ENCODE measurements at regions not wholly inside any gene's neighbourhood (a gene's known extent, or its start where the extent isn't known, plus 50 kb on each side); places are given as distances from the start of the nearest gene placed in this dataset.

DNA sequence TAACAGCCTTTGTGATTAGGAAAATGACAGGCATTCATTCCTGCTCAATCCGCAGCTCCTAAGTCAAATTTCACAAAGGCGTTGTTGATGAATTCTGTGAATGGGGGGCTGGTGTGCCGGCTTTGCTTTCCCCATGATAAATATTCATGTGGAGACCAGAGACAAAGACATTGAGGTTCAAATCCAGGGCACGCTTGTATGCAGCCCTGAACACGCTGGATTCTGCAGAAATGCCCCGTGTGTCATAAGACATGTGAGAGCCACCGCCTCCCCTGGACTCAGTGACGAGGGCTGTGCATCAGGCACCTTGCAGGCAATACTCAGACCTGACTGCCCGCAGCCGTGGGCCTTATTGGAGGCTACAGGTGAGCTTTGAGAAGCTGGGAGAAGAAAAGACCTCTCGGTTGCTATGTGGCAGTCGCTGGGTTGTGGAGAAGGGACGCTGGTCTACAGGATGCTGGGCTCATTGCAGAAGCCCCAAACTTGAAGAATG lies 906.2 kb downstream of the BRD1 start:
- H3K4me2 ChIP-seq (ENCODE audit: low read depth, low read length, poor library complexity, severe bottlenecking), result no peak overlapping the region
- no peaks in the 10 kb centered on the region for H3K36me3 ChIP-seq (ENCODE audit: low read length)
- no peaks in the 10 kb centered on the region for H3F3A ChIP-seq (ENCODE audit: insufficient read depth)
- H4K20me1 ChIP-seq (ENCODE audit: low read depth, low read length), result no peaks in the 10 kb centered on the region
- TF ChIP-seq, protein P1, sequence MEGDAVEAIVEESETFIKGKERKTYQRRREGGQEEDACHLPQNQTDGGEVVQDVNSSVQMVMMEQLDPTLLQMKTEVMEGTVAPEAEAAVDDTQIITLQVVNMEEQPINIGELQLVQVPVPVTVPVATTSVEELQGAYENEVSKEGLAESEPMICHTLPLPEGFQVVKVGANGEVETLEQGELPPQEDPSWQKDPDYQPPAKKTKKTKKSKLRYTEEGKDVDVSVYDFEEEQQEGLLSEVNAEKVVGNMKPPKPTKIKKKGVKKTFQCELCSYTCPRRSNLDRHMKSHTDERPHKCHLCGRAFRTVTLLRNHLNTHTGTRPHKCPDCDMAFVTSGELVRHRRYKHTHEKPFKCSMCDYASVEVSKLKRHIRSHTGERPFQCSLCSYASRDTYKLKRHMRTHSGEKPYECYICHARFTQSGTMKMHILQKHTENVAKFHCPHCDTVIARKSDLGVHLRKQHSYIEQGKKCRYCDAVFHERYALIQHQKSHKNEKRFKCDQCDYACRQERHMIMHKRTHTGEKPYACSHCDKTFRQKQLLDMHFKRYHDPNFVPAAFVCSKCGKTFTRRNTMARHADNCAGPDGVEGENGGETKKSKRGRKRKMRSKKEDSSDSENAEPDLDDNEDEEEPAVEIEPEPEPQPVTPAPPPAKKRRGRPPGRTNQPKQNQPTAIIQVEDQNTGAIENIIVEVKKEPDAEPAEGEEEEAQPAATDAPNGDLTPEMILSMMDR (IDR thresholded peaks at IDR 0.05; ENCODE audit: insufficient read depth, low read length, poor library complexity, severe bottlenecking), result no peak
- no peak for TF ChIP-seq EZH2phosphoT487 (conservative IDR thresholded peaks at IDR 0.05; ENCODE audit: low read length)
- no peaks in the 10 kb centered on the region for H3K27me3 ChIP-seq (ENCODE audit: low read length)
- H3K4me3 ChIP-seq (ENCODE audit: insufficient read depth, low read length, poor library complexity, severe bottlenecking), result no peak overlapping the region
- H3K9me3 ChIP-seq (ENCODE audit: insufficient read depth, low read length), result no peaks in the 10 kb centered on the region
- no peak overlapping the region for H3K9ac ChIP-seq (ENCODE audit: low read length)
- H3K9me2 ChIP-seq (replicated peaks; ENCODE audit: insufficient read depth, low read length), result no peaks in the 10 kb centered on the region
- H2AFZ ChIP-seq (ENCODE audit: low read depth, low read length, severe bottlenecking), result no peak overlapping the region
- H3K27ac ChIP-seq (ENCODE audit: low read depth, low read length), result no peak overlapping the region
- H3K79me2 ChIP-seq (ENCODE audit: insufficient read depth, low read length), result no peaks in the 10 kb centered on the region

DNA sequence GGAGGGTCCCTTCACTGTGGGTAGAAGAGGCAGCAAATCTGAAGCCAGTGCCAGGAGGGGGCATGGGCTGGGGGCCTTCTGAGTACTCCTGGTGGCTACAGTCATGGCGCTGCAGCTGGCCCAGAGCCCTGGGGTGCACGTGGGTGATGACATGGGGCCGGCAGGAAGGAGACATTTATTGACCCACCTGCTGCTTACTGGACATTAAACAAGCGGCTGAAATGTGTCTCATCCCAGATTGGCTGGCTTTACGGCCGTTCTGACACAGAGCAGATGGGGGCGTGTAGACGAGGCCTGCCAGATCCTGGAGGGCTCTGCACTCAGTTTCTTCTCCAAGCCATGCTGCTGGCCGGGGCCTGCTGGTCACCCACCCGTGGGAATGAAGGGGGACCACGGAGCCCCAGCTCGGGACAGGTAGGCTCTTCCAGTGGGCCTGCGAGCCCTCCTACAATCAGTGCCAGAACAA lies 906.9 kb downstream of the BRD1 start:
- Histone ChIP-seq H3K27me3 (ENCODE audit: low read length) (no peaks in the 10 kb centered on the region), H4K20me1 (ENCODE audit: low read depth, low read length) (no peaks in the 10 kb centered on the region), H3K9me2 (replicated peaks; ENCODE audit: insufficient read depth, low read length) (no peaks in the 10 kb centered on the region), H3K9me3 (ENCODE audit: insufficient read depth, low read length) (no peaks in the 10 kb centered on the region), H3K4me2 (ENCODE audit: low read depth, low read length, poor library complexity, severe bottlenecking) (no peak overlapping the region), H3K36me3 (ENCODE audit: low read length) (no peaks in the 10 kb centered on the region), H3F3A (ENCODE audit: insufficient read depth) (no peaks in the 10 kb centered on the region), H3K79me2 (ENCODE audit: insufficient read depth, low read length) (no peaks in the 10 kb centered on the region), H3K4me3 (ENCODE audit: insufficient read depth, low read length, poor library complexity, severe bottlenecking) (no peak overlapping the region), H3K9ac (ENCODE audit: low read length) (no peak overlapping the region), H3K27ac (ENCODE audit: low read depth, low read length) (no peak overlapping the region), H2AFZ (ENCODE audit: low read depth, low read length, severe bottlenecking) (no peak overlapping the region)
- TF ChIP-seq EZH2phosphoT487 (conservative IDR thresholded peaks at IDR 0.05; ENCODE audit: low read length), result no peak
- TF ChIP-seq, protein P1 (IDR thresholded peaks at IDR 0.05; ENCODE audit: insufficient read depth, low read length, poor library complexity, severe bottlenecking), result no peak

DNA sequence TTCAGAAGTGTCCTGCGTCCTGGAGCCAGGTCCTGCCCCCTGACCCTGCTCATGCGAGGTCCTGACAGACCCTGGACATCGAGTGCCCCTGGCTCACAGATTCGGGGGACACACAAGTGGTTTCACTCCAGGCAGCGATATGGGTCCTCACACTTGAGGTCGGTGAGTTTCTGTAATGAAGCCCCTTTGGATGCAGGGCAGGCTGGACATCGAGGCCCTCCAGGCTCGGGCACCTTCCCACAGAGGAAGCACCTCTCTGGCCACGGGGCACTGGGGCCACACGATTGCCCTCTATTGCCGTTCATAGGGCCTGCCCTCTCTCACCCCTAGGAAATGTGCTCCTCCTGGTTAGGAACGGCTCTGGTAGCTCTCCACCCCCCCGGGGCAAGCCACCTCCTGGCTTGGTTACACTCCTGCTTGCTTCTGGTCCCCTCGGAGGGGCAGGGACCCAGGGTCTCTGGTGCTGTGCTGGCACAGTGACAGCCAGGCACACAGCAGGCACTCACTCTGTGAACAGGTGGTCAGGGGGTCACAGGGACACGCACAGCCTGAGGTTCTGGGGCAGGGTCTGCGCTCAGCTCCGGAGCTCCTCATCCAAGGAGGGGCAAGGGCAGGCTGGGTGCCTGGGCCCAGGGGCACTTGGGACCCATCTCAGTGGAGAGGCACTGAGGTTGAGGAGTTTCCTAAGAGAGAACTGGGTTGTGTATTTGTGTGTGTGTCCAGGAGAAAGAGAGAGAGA lies 907.7 kb downstream of the BRD1 start:
- Histone ChIP-seq H3K27ac (ENCODE audit: low read depth, low read length) (no peak overlapping the region), H3K4me2 (ENCODE audit: low read depth, low read length, poor library complexity, severe bottlenecking) (no peak overlapping the region), H3K9me2 (replicated peaks; ENCODE audit: insufficient read depth, low read length) (no peaks in the 10 kb centered on the region), H3K27me3 (ENCODE audit: low read length) (no peaks in the 10 kb centered on the region), H3K9ac (ENCODE audit: low read length) (no peak overlapping the region), H2AFZ (ENCODE audit: low read depth, low read length, severe bottlenecking) (no peak overlapping the region), H3K4me3 (ENCODE audit: insufficient read depth, low read length, poor library complexity, severe bottlenecking) (no peak overlapping the region), H3K36me3 (ENCODE audit: low read length) (no peaks in the 10 kb centered on the region), H4K20me1 (ENCODE audit: low read depth, low read length) (no peaks in the 10 kb centered on the region), H3F3A (ENCODE audit: insufficient read depth) (no peaks in the 10 kb centered on the region), H3K9me3 (ENCODE audit: insufficient read depth, low read length) (no peaks in the 10 kb centered on the region), H3K79me2 (ENCODE audit: insufficient read depth, low read length) (no peaks in the 10 kb centered on the region)
- TF ChIP-seq, protein P1 (IDR thresholded peaks at IDR 0.05; ENCODE audit: insufficient read depth, low read length, poor library complexity, severe bottlenecking), result no peak
- TF ChIP-seq EZH2phosphoT487 (conservative IDR thresholded peaks at IDR 0.05; ENCODE audit: low read length), result no peak
